22Rv1 (cell line): ENCODE measurements at regions not wholly inside any gene's neighbourhood (a gene's known extent, or its start where the extent isn't known, plus 50 kb on each side); places are given as distances from the start of the nearest gene placed in this dataset.

Experiments
- ZFX ChIP-seq: fragments of 450-650 bp; IDR thresholded peaks from 2 replicates; pipeline ENCODE4 v1.6.1; 2017; ENCODE audit warnings: antibody characterized with exemption, borderline replicate concordance
- TF ChIP-seq, protein P1 (sequence below): fragments of 450-650 bp; IDR thresholded peaks from 2 replicates; pipeline ENCODE4 v1.5.1; 2017; ENCODE audit warnings: mild to moderate bottlenecking

DNA sequence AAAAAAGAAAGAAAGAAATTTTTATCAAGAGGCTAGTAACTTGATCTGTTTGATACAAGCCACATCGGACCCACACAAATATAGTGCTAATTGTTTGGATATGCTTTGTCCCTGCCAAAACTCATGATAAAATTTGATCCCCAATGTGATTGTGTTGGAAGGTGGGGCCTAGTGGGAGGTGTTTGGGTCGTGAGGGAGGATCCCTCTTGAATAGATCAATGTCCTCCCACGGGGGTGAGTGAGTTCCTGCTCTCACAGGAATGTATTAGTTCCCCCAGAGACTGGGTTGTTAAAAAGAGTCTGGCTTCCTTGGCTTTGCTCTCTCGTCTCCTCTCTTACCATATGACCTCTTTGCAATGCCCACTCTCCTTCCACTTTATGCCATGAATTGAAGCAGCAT lies 80.6 kb upstream of the CPLX2 start:
- TF ChIP-seq, protein P1, sequence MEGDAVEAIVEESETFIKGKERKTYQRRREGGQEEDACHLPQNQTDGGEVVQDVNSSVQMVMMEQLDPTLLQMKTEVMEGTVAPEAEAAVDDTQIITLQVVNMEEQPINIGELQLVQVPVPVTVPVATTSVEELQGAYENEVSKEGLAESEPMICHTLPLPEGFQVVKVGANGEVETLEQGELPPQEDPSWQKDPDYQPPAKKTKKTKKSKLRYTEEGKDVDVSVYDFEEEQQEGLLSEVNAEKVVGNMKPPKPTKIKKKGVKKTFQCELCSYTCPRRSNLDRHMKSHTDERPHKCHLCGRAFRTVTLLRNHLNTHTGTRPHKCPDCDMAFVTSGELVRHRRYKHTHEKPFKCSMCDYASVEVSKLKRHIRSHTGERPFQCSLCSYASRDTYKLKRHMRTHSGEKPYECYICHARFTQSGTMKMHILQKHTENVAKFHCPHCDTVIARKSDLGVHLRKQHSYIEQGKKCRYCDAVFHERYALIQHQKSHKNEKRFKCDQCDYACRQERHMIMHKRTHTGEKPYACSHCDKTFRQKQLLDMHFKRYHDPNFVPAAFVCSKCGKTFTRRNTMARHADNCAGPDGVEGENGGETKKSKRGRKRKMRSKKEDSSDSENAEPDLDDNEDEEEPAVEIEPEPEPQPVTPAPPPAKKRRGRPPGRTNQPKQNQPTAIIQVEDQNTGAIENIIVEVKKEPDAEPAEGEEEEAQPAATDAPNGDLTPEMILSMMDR = no peak
- no peak for TF ChIP-seq ZFX
